ENCODE measurements at regions not wholly inside any gene's neighbourhood (a gene's known extent, or its start where the extent isn't known, plus 50 kb on each side); places are given as distances from the start of the nearest gene placed in this dataset.

DNA sequence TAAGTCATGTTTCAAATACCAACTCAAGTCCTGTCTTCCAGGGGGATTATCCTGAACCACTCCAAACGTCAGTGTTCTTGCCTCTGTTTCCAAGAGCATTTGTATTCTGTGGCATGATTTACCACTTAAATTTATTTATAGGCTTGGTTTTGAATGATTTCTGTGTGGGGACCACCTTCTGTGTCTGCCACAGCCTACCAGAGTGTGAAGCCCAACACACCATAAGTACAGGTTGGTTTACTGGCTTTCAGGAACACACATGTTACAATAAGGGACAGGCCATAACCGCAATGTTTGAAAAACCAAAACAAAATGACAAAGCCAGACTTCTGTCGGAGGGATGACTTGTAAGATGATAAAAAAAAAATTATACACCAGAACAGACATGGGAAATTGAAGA, 56.5 kb upstream of the MAP3K7 start:
- intact Hi-C loops (cut with DNase I; ENCODE audit: low total_unique reads): no loop called here
- 34 to 48% methylated on average over 3 of the region's 3 CpGs for WGBS, 2 donors

DNA sequence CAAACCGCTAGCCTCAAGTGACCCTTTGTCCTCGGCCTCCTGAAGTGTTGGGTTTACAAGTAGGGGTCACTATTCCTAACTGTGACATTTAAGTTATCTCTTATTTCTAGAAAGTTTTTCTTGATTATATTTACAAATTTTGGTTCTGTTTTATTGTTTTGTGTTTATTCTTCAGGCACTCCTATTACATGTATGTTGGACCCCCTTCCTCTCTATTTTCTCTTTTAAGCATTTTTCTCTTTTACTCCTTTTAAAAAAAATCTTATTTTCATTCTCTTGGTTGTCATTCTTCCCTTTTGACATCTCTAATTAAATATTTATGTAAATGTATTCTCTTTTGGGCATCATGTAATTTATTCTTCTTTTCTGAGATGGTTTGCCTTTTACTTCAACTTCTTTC, 50.4 kb upstream of the MAP3K7 start:
- WGBS, 2 donors: 87 to 88% methylated on average over 2 of the region's 2 CpGs
- H3K4me3 ChIP-seq (ENCODE audit: low read depth, poor library complexity, severe bottlenecking): no peak overlapping the region
- no peak for DNase-seq (ENCODE audit: low spot score in 2 of 2)
- intact Hi-C loops (cut with DNase I; ENCODE audit: low total_unique reads): no loop called here
- TF ChIP-seq, protein P1, sequence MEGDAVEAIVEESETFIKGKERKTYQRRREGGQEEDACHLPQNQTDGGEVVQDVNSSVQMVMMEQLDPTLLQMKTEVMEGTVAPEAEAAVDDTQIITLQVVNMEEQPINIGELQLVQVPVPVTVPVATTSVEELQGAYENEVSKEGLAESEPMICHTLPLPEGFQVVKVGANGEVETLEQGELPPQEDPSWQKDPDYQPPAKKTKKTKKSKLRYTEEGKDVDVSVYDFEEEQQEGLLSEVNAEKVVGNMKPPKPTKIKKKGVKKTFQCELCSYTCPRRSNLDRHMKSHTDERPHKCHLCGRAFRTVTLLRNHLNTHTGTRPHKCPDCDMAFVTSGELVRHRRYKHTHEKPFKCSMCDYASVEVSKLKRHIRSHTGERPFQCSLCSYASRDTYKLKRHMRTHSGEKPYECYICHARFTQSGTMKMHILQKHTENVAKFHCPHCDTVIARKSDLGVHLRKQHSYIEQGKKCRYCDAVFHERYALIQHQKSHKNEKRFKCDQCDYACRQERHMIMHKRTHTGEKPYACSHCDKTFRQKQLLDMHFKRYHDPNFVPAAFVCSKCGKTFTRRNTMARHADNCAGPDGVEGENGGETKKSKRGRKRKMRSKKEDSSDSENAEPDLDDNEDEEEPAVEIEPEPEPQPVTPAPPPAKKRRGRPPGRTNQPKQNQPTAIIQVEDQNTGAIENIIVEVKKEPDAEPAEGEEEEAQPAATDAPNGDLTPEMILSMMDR (IDR thresholded peaks at IDR 0.05): no peak
- no peak for TF ChIP-seq POLR2A (IDR thresholded peaks at IDR 0.05)

More for the DNA sequence above, 56.5 kb upstream of the MAP3K7 start:
- H3K4me3 ChIP-seq (ENCODE audit: low read depth, poor library complexity, severe bottlenecking): no peak overlapping the region
- no peak for DNase-seq (ENCODE audit: low spot score in 2 of 2)
- TF ChIP-seq POLR2A (IDR thresholded peaks at IDR 0.05): no peak
- TF ChIP-seq, protein P1 (IDR thresholded peaks at IDR 0.05): no peak

Small RNA genes lying in the stretch of these regions (microRNA-seq; reads per million reads assigned to microRNA genes)
- gene MIR4643 (ENCODE audit: borderline number of aligned reads in 1 of 2, borderline replicate concordance in 2 of 2): 0 reads per million in 2 donors
